Right cardiac atrium (tissue), 5 donors: ENCODE measurements at regions not wholly inside any gene's neighbourhood (a gene's known extent, or its start where the extent isn't known, plus 50 kb on each side); places are given as distances from the start of the nearest gene placed in this dataset.
A peak's percentile ranks its signal among the peaks of the same experiment; 100 is the strongest.

ENCODE experiments used
- ATAC-seq, 2 donors: fragments of 200-7000 bp; cut with Tn5 transposase; one replicate each; pipeline versions ENCODE4 v1.8.0 to v1.9.1; 2020; ENCODE audit warnings: moderate library complexity in 2 of 2, mild to moderate bottlenecking in 1 of 2
- DNase-seq, 3 donors: peaks; one replicate each; pipeline ENCODE4 v3.0.0-alpha.2; 2020
- H3K27ac ChIP-seq: one replicate; pipeline ENCODE4 v1.5.1; 2013; ENCODE audit warnings: mild to moderate bottlenecking, low read length, control low read depth, moderate library complexity
- H3K27me3 ChIP-seq: one replicate; pipeline ENCODE4 v1.6.1; 2013; ENCODE audit not compliant: control insufficient read depth, insufficient read depth
- H3K4me1 ChIP-seq: one replicate; pipeline ENCODE4 v1.6.1; 2013; ENCODE audit warnings: low read length; ENCODE audit not compliant: control insufficient read depth, insufficient read depth
- H3K4me3 ChIP-seq: one replicate; pipeline ENCODE4 v1.5.1; 2013; ENCODE audit warnings: low read length, control low read depth
- H3K9me3 ChIP-seq: one replicate; pipeline ENCODE4 v1.6.1; 2013; ENCODE audit warnings: low read length; ENCODE audit not compliant: control insufficient read depth
- WGBS: extraction: QIAGEN DNeasy Blood & Tissue Kit; methylation state at CpG from one replicate; pipeline ENCODE4 v1.1.7; 2013; 5-methylcytosine and 5-hydroxymethylcytosine counted together
- intact Hi-C, 4 donors: fragments of 100-400 bp; cut with DNase I; formaldehyde crosslinking; loops; one replicate each; pipeline versions ENCODE4 v1.11.0 to v1.14.0; 2022 to 2023
- donor health status: healthy with polysubstance abuse.
- donor health status: DM: no; HTN: yes; CAD: no.
- donor health status: DM: no; HTN: no; CAD: no.
- donor health status: DM: no; HTN: yes; CAD: no; lungs with severe emphysema.
- donor health status: DM: yes; HTN: yes; CAD: no.

GRCh38 chr5:166356096-166356495 is 1935.3 kb upstream of the WWC1 start:
- ATAC-seq, result no peak
- intact Hi-C loops, result no loop called here

GRCh38 chr5:166358127-166358830 is 1933.2 kb upstream of the WWC1 start:
- DNase-seq (no peak), ATAC-seq (no peak)
- intact Hi-C loops, result no loop called here
- Histone ChIP-seq H3K9me3 (peaks cover 3% of the 10 kb centered on the region), H3K27ac (no peak overlapping the region), H3K27me3 (no peaks in the 10 kb centered on the region), H3K4me1 (no peaks in the 10 kb centered on the region), H3K4me3 (no peak overlapping the region)
- WGBS, result 58% methylated on average over 4 of the region's 4 CpGs

More at GRCh38 chr5:166356096-166356495, 1935.3 kb upstream of the WWC1 start:
- Histone ChIP-seq H3K4me1 (no peaks in the 10 kb centered on the region), H3K9me3 (no peaks in the 10 kb centered on the region), H3K4me3 (no peak overlapping the region), H3K27ac (no peak overlapping the region), H3K27me3 (no peaks in the 10 kb centered on the region)
- no peak for DNase-seq
- WGBS, result 84% methylated on average over 5 of the region's 5 CpGs

- H3K27me3 ChIP-seq, result no peaks in the 10 kb centered on the region
- H3K27ac ChIP-seq, result no peak overlapping the region
- H3K9me3 ChIP-seq, result peaks cover 3% of the 10 kb centered on the region
- intact Hi-C loops, result no loop called here
- H3K4me1 ChIP-seq, result no peaks in the 10 kb centered on the region
- DNase-seq, result no peak
- ATAC-seq, result no peak
- H3K4me3 ChIP-seq, result no peak overlapping the region
- WGBS, result 66% methylated on average over 6 of the region's 6 CpGs
Measured at GRCh38 chr5:166363087-166363760, 1928.2 kb upstream of the WWC1 start.

- H3K4me3 ChIP-seq, result no peak overlapping the region
- H3K9me3 ChIP-seq, result peaks cover 3% of the 10 kb centered on the region
- no peak for DNase-seq
- no peak overlapping the region for H3K27ac ChIP-seq
- no peak for ATAC-seq
- no peaks in the 10 kb centered on the region for H3K27me3 ChIP-seq
- intact Hi-C loops, result no loop called here
- H3K4me1 ChIP-seq, result no peaks in the 10 kb centered on the region
- 52% methylated on average over 4 of the region's 4 CpGs for WGBS
Measured at GRCh38 chr5:166365164-166365563, 1926.3 kb upstream of the WWC1 start.

- no peak for ATAC-seq
- 84% methylated on average over 1 of the region's 1 CpG for WGBS
- Histone ChIP-seq H3K4me3 (no peak overlapping the region), H3K9me3 (no peaks in the 10 kb centered on the region), H3K4me1 (no peaks in the 10 kb centered on the region), H3K27me3 (no peaks in the 10 kb centered on the region), H3K27ac (no peak overlapping the region)
- intact Hi-C loops, result no loop called here
- DNase-seq, result no peak
Measured at GRCh38 chr5:166367391-166367790, 1924.1 kb upstream of the WWC1 start.

- Histone ChIP-seq H3K9me3 (no peaks in the 10 kb centered on the region), H3K27ac (no peak overlapping the region), H3K4me3 (no peak overlapping the region), H3K4me1 (no peaks in the 10 kb centered on the region), H3K27me3 (no peaks in the 10 kb centered on the region)
- intact Hi-C loops, result no loop called here
- DNase-seq (no peak), ATAC-seq (no peak)
- WGBS, result 47% methylated on average over 2 of the region's 2 CpGs
Measured at GRCh38 chr5:166369346-166369745, 1922.1 kb upstream of the WWC1 start.

- H3K4me3 ChIP-seq, result no peak overlapping the region
- H3K9me3 ChIP-seq, result no peaks in the 10 kb centered on the region
- H3K27ac ChIP-seq, result no peak overlapping the region
- WGBS, result 48% methylated on average over 2 of the region's 2 CpGs
- ATAC-seq (no peak), DNase-seq (no peak)
- no peaks in the 10 kb centered on the region for H3K27me3 ChIP-seq
- intact Hi-C loops, result no loop called here
- no peaks in the 10 kb centered on the region for H3K4me1 ChIP-seq
Measured at GRCh38 chr5:166369807-166370206, 1921.6 kb upstream of the WWC1 start.

- DNase-seq (no peak), ATAC-seq (no peak)
- H3K4me3 ChIP-seq, result peak overlapping the region; percentile 76
- no peak overlapping the region for H3K27ac ChIP-seq
- H3K27me3 ChIP-seq, result no peaks in the 10 kb centered on the region
- intact Hi-C loops, result no loop called here
- no peaks in the 10 kb centered on the region for H3K9me3 ChIP-seq
- WGBS, result 72% methylated on average over 6 of the region's 6 CpGs
- H3K4me1 ChIP-seq, result no peaks in the 10 kb centered on the region
Measured at GRCh38 chr5:166370928-166371690, 1920.3 kb upstream of the WWC1 start.

- no peak for ATAC-seq
- H3K27me3 ChIP-seq, result no peaks in the 10 kb centered on the region
- H3K4me1 ChIP-seq, result no peaks in the 10 kb centered on the region
- no peaks in the 10 kb centered on the region for H3K9me3 ChIP-seq
- DNase-seq, result no peak
- intact Hi-C loops, result no loop called here
- H3K4me3 ChIP-seq, result no peak overlapping the region
- H3K27ac ChIP-seq, result no peak overlapping the region
- WGBS, result 72% methylated on average over 2 of the region's 2 CpGs
Measured at GRCh38 chr5:166373817-166374216, 1917.6 kb upstream of the WWC1 start.

- no peak for ATAC-seq
- 76% methylated on average over 6 of the region's 6 CpGs for WGBS
- Histone ChIP-seq H3K4me3 (no peak overlapping the region), H3K4me1 (no peaks in the 10 kb centered on the region), H3K27ac (no peak overlapping the region), H3K27me3 (no peaks in the 10 kb centered on the region), H3K9me3 (no peaks in the 10 kb centered on the region)
- no peak for DNase-seq
- intact Hi-C loops, result no loop called here
Measured at GRCh38 chr5:166377756-166378155, 1913.7 kb upstream of the WWC1 start.

- no peak for ATAC-seq
- Histone ChIP-seq H3K27ac (no peak overlapping the region), H3K4me1 (no peaks in the 10 kb centered on the region), H3K27me3 (no peaks in the 10 kb centered on the region), H3K4me3 (no peak overlapping the region), H3K9me3 (no peaks in the 10 kb centered on the region)
- intact Hi-C loops, result no loop called here
- peak in 1 of 3 donors; percentile 35 for DNase-seq
- WGBS, result 94% methylated on average over 11 of the region's 11 CpGs
Measured at GRCh38 chr5:166379517-166379916, 1911.9 kb upstream of the WWC1 start.
